SK-N-SH (cell line): ENCODE measurements at regions not wholly inside any gene's neighbourhood (a gene's known extent, or its start where the extent isn't known, plus 50 kb on each side); places are given as distances from the start of the nearest gene placed in this dataset.

ENCODE experiments used
- CTCF ChIA-PET: fragments of 300-600, 350-600 bp; formaldehyde crosslinking; extraction: SDS; loops from one replicate; lab custom pipeline; 2021; lab: Yijun Ruan, JAX
- POLR2A ChIA-PET: fragments of 350-600 bp; sonication (Branson Sonifier 250); formaldehyde crosslinking; extraction: SDS; loops from one replicate; lab custom pipeline; 2020; ENCODE audit warnings: antibody characterized with exemption, inconsistent platforms; lab: Yijun Ruan, JAX
- DNase-seq: peaks from one replicate; pipeline ENCODE4 v3.0.0; 2012
- H2AFZ ChIP-seq: fragments of 200-600 bp; sonication (generic); 2 replicates; pipeline ENCODE4 v1.8.1; 2016; ENCODE audit warnings: antibody characterized with exemption, mild to moderate bottlenecking, low read depth
- H3F3A ChIP-seq: fragments of 200-600 bp; sonication (generic); replicated peaks from 2 replicates; pipeline ENCODE3; 2016; ENCODE audit warnings: antibody characterized with exemption, mild to moderate bottlenecking; ENCODE audit not compliant: insufficient read depth
- H3K27ac ChIP-seq, 2 experiments: fragments of 200-500 bp in 1 of 2; fragments of 200-600 bp in 1 of 2; sonication (Bioruptor generic) in 1 of 2; sonication (generic), shearing (Covaris generic) in 1 of 2; 2 replicates each; pipeline versions ENCODE4 v1.5.1 to v1.6.1; 2014 to 2016; ENCODE audit warnings: low read depth in 2 of 2, inconsistent platforms in 1 of 2, low read length in 1 of 2, mild to moderate bottlenecking in 1 of 2, mixed read lengths in 1 of 2
- H3K27me3 ChIP-seq: fragments of 200-600 bp; sonication (generic), shearing (Covaris generic); 2 replicates; pipeline ENCODE4 v1.6.1; 2016; ENCODE audit warnings: mixed run types; ENCODE audit not compliant: insufficient read depth
- H3K36me3 ChIP-seq, 2 experiments: fragments of 200-500 bp in 1 of 2; fragments of 200-600 bp in 1 of 2; sonication (Bioruptor generic) in 1 of 2; sonication (generic) in 1 of 2; replicated peaks in 1 of 2; 2 replicates each; pipeline versions ENCODE3 to v1.5.1; 2014 to 2016; ENCODE audit warnings: low read length in 1 of 2, mild to moderate bottlenecking in 1 of 2; ENCODE audit not compliant: insufficient read depth in 2 of 2, control insufficient read depth in 1 of 2
- H3K4me1 ChIP-seq, 2 experiments: fragments of 200-500 bp in 1 of 2; fragments of 200-600 bp in 1 of 2; sonication (Bioruptor generic) in 1 of 2; sonication (generic), shearing (Covaris generic) in 1 of 2; 2 replicates each; pipeline versions ENCODE4 v1.5.1 to v1.6.1; 2014 to 2016; ENCODE audit warnings: low read depth in 1 of 2, low read length in 1 of 2, mixed run types in 1 of 2; ENCODE audit not compliant: insufficient read depth in 2 of 2, control insufficient read depth in 1 of 2
- H3K4me2 ChIP-seq: fragments of 200-600 bp; sonication (generic), shearing (Covaris generic); 2 replicates; pipeline ENCODE4 v1.6.1; 2017; ENCODE audit warnings: mixed run types
- H3K4me3 ChIP-seq, 2 experiments: fragments of 200-500 bp in 1 of 2; fragments of 200-600 bp in 1 of 2; sonication (Bioruptor generic) in 1 of 2; sonication (generic), shearing (Covaris generic) in 1 of 2; 2 replicates each; pipeline versions ENCODE4 v1.5.1 to v1.8.1; 2014 to 2016; ENCODE audit warnings: low read depth in 2 of 2, inconsistent platforms in 1 of 2, low read length in 1 of 2, mild to moderate bottlenecking in 1 of 2, mixed read lengths in 1 of 2, moderate library complexity in 1 of 2
- H3K79me2 ChIP-seq: fragments of 200-600 bp; sonication (generic); 2 replicates; pipeline ENCODE4 v1.8.1; 2017; ENCODE audit warnings: mild to moderate bottlenecking; ENCODE audit not compliant: insufficient read depth
- H3K9ac ChIP-seq: fragments of 200-600 bp; sonication (generic); 2 replicates; pipeline ENCODE4 v1.6.1; 2017; ENCODE audit warnings: mixed run types
- H3K9me2 ChIP-seq: fragments of 200-600 bp; sonication (generic); 2 replicates; pipeline ENCODE4 v1.6.1; 2017; ENCODE audit warnings: mixed run types
- H3K9me3 ChIP-seq: fragments of 200-600 bp; sonication (generic); 2 replicates; pipeline ENCODE4 v1.6.1; 2017; ENCODE audit warnings: mixed run types, mild to moderate bottlenecking, moderate library complexity
- H4K20me1 ChIP-seq: fragments of 200-600 bp; sonication (generic); 2 replicates; pipeline ENCODE4 v1.6.1; 2017; ENCODE audit warnings: mild to moderate bottlenecking, mixed run types; ENCODE audit not compliant: insufficient read depth
- CTCF ChIP-seq: fragments of 200-600 bp; sonication (generic); IDR thresholded peaks from 2 replicates; pipeline ENCODE4 v1.6.1; 2017; ENCODE audit warnings: antibody characterized with exemption, mild to moderate bottlenecking, moderate library complexity
- ELF1 ChIP-seq: IDR thresholded peaks from 2 replicates; pipeline ENCODE4 v1.4.0; 2012
- EP300 ChIP-seq, 2 experiments: IDR thresholded peaks; 2 replicates each; pipeline versions ENCODE4 v1.4.0 to v1.6.1; 2012; ENCODE audit warnings: borderline replicate concordance in 1 of 2, low read depth in 1 of 2, low read length in 1 of 2
- EZH2phosphoT487 ChIP-seq: fragments of 200-600 bp; sonication (generic); IDR thresholded peaks from 2 replicates; pipeline ENCODE4 v1.6.1; 2017; ENCODE audit warnings: low read depth, mixed run types, mild to moderate bottlenecking, antibody characterized with exemption, moderate library complexity, borderline replicate concordance
- FOXM1 ChIP-seq: IDR thresholded peaks from 2 replicates; pipeline ENCODE4 v1.4.0; 2012; ENCODE audit warnings: low read depth, mild to moderate bottlenecking
- GABPA ChIP-seq: IDR thresholded peaks from 2 replicates; pipeline ENCODE4 v1.4.0; 2012; ENCODE audit warnings: low read depth, mild to moderate bottlenecking
- JUND ChIP-seq: IDR thresholded peaks from 2 replicates; pipeline ENCODE4 v1.4.0; 2012
- MEF2A ChIP-seq: IDR thresholded peaks from 2 replicates; pipeline ENCODE4 v1.4.0; 2012; ENCODE audit warnings: low read depth, borderline replicate concordance
- NFIC ChIP-seq: IDR thresholded peaks from 2 replicates; pipeline ENCODE4 v1.4.0; 2012; ENCODE audit warnings: borderline replicate concordance
- NRF1 ChIP-seq: IDR thresholded peaks from 2 replicates; pipeline ENCODE4 v1.6.1; 2012; ENCODE audit warnings: low read depth, mild to moderate bottlenecking, low read length
- RAD21 ChIP-seq: IDR thresholded peaks from 2 replicates; pipeline ENCODE4 v1.6.1; 2012; ENCODE audit warnings: mild to moderate bottlenecking, low read length
- RFX5 ChIP-seq: IDR thresholded peaks from 2 replicates; pipeline ENCODE4 v1.6.1; 2012; ENCODE audit warnings: mild to moderate bottlenecking, improper control_type of control experiment, low read length
- RXRA ChIP-seq: IDR thresholded peaks from 2 replicates; pipeline ENCODE4 v1.4.0; 2012; ENCODE audit warnings: low read depth, mild to moderate bottlenecking, borderline replicate concordance
- SIN3A ChIP-seq: IDR thresholded peaks from 2 replicates; pipeline ENCODE4 v1.6.1; 2012; ENCODE audit warnings: low read depth, mild to moderate bottlenecking, low read length, moderate library complexity, borderline replicate concordance
- SMC3 ChIP-seq: IDR thresholded peaks from 2 replicates; pipeline ENCODE4 v1.6.1; 2012; ENCODE audit warnings: low read depth, low read length, improper control_type of control experiment
- TAF1 ChIP-seq: IDR thresholded peaks from 2 replicates; pipeline ENCODE4 v1.6.1; 2012; ENCODE audit warnings: low read depth, mild to moderate bottlenecking, low read length, moderate library complexity, borderline replicate concordance
- TCF12 ChIP-seq: IDR thresholded peaks from 2 replicates; pipeline ENCODE4 v1.4.0; 2012
- TEAD4 ChIP-seq: IDR thresholded peaks from 2 replicates; pipeline ENCODE4 v1.4.0; 2012; ENCODE audit warnings: mild to moderate bottlenecking, borderline replicate concordance; ENCODE audit not compliant: insufficient read depth
- WGBS: methylation state at CpG from one replicate; pipeline ENCODE4 v1.1.6; 2017; ENCODE audit warnings: low lambda C conversion rate; 5-methylcytosine and 5-hydroxymethylcytosine counted together
- TF ChIP-seq, protein P1 (sequence below): fragments of 150-350 bp; IDR thresholded peaks from 2 replicates; pipeline ENCODE4 v1.6.1; 2017; ENCODE audit warnings: antibody characterized with exemption, low read length, low read depth, borderline replicate concordance
- TF ChIP-seq, protein P2 (sequence below): IDR thresholded peaks from 2 replicates; pipeline ENCODE4 v1.4.0; 2012; ENCODE audit warnings: low read depth
- TF ChIP-seq, protein P3 (sequence below): fragments of 150-350 bp; IDR thresholded peaks from 2 replicates; pipeline ENCODE4 v1.6.1; 2016; ENCODE audit warnings: mild to moderate bottlenecking, low read depth, low read length

DNA sequence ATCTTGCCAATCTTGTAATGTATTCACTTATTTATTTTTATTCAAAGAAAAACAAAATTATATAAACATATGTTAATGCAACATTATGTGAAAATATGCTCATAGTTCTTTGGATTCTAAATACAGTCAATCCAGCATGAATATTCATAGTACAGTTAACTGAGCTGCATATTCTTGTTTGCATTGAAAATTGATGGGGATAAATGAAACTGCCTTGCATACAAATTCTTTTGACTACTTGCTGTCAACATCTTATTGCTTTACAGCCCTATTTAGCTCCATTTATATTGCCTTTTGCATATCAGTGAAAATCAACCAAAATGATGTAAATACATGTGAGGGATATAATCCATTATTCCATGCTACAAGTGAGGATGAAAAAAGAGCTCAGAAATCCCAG, 135.3 kb downstream of the CCER1 start (continued):
- TF ChIP-seq JUND (no peak), TEAD4 (no peak), RFX5 (no peak), RXRA (no peak)
- TF ChIP-seq, protein P1, sequence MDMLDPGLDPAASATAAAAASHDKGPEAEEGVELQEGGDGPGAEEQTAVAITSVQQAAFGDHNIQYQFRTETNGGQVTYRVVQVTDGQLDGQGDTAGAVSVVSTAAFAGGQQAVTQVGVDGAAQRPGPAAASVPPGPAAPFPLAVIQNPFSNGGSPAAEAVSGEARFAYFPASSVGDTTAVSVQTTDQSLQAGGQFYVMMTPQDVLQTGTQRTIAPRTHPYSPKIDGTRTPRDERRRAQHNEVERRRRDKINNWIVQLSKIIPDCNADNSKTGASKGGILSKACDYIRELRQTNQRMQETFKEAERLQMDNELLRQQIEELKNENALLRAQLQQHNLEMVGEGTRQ: no peak
- TF ChIP-seq, all 33 proteins: peak for 0

GRCh38 chr12:90816353-90817089, 138.5 kb downstream of the CCER1 start:
- DNase-seq: no peak

More at GRCh38 chr12:90816353-90817089, 138.5 kb downstream of the CCER1 start:
- Histone ChIP-seq H2AFZ (no peak overlapping the region), H3K4me1 (no peaks in the 10 kb centered on the region), H3K36me3 (no peaks in the 10 kb centered on the region)
- TF ChIP-seq CTCF: no peak
- no peak for TF ChIP-seq TCF12
- TF ChIP-seq SIN3A: no peak
- no peak for TF ChIP-seq RAD21
- TF ChIP-seq NFIC: no peak
- TF ChIP-seq ELF1: no peak
- TF ChIP-seq FOXM1: no peak
- TF ChIP-seq, protein P2, sequence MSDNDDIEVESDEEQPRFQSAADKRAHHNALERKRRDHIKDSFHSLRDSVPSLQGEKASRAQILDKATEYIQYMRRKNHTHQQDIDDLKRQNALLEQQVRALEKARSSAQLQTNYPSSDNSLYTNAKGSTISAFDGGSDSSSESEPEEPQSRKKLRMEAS: no peak
- TF ChIP-seq EZH2phosphoT487: no peak
- TF ChIP-seq JUND: no peak
- no peak for TF ChIP-seq MEF2A
- TF ChIP-seq RXRA: no peak
- no peak for TF ChIP-seq SMC3
- no peak for TF ChIP-seq GABPA
- TF ChIP-seq EP300 (IDR thresholded peaks at IDR 0.05; ENCODE audit: borderline replicate concordance in 1 of 2, low read depth in 1 of 2, low read length in 1 of 2): no peak
- TF ChIP-seq, protein P3, sequence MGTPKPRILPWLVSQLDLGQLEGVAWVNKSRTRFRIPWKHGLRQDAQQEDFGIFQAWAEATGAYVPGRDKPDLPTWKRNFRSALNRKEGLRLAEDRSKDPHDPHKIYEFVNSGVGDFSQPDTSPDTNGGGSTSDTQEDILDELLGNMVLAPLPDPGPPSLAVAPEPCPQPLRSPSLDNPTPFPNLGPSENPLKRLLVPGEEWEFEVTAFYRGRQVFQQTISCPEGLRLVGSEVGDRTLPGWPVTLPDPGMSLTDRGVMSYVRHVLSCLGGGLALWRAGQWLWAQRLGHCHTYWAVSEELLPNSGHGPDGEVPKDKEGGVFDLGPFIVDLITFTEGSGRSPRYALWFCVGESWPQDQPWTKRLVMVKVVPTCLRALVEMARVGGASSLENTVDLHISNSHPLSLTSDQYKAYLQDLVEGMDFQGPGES: no peak
- no peak for TF ChIP-seq NRF1
- no peak for TF ChIP-seq RFX5
- TF ChIP-seq TEAD4: no peak
- TF ChIP-seq TAF1: no peak
- TF ChIP-seq, all 33 proteins: peak for 0
- Histone ChIP-seq H3K27me3 (no peaks in the 10 kb centered on the region), H3K79me2 (no peaks in the 10 kb centered on the region), H3F3A (no peaks in the 10 kb centered on the region), H3K9me2 (no peaks in the 10 kb centered on the region), H3K9me3 (no peaks in the 10 kb centered on the region), H4K20me1 (no peaks in the 10 kb centered on the region), H3K4me3 (no peak overlapping the region), H3K27ac (no peak overlapping the region), H3K4me2 (no peak overlapping the region), H3K9ac (no peak overlapping the region)
- ChIA-PET CTCF (interaction anchor here (1.6 kb wide), 1 partner anchor 38 kb away, joined by 6 read pairs; no protein-coding TSS in a partner anchor), POLR2A (no interaction called here)
- WGBS: 50% methylated on average over 3 of the region's 3 CpGs
